HG03175 (cell line): ENCODE measurements at regions not wholly inside any gene's neighbourhood (a gene's known extent, or its start where the extent isn't known, plus 50 kb on each side); places are given as distances from the start of the nearest gene placed in this dataset.

Experiments used
- ATAC-seq: cut with Tn5 transposase; IDR thresholded peaks from one replicate; pipeline ENCODE4 v1.9.1; 2021; ENCODE audit warnings: mild to moderate bottlenecking, moderate library complexity; ENCODE audit not compliant: unreplicated experiment

GRCh38 chr4:13316354-13316753 lies 167.8 kb downstream of the RAB28 start:
- no peak for ATAC-seq

- no peak for ATAC-seq
These were observed 170.3 kb downstream of the RAB28 start for GRCh38 chr4:13313856-13314255.

- ATAC-seq = no peak
These were observed 171.9 kb downstream of the RAB28 start for GRCh38 chr4:13312264-13312663.

- ATAC-seq = no peak
These were observed 174.4 kb downstream of the RAB28 start for GRCh38 chr4:13309751-13310150.

- no peak for ATAC-seq
These were observed 177.8 kb downstream of the RAB28 start for GRCh38 chr4:13306356-13306755.

GRCh38 chr4:13302876-13303275 lies 181.3 kb downstream of the RAB28 start:
- no peak for ATAC-seq

GRCh38 chr4:13299343-13299742 lies 184.8 kb downstream of the RAB28 start:
- ATAC-seq = no peak

GRCh38 chr4:13298655-13299054 lies 185.5 kb downstream of the RAB28 start:
- no peak for ATAC-seq

GRCh38 chr4:13296986-13297385 lies 187.2 kb downstream of the RAB28 start:
- ATAC-seq = no peak

GRCh38 chr4:13294961-13295605 lies 189.1 kb downstream of the RAB28 start:
- no peak for ATAC-seq

- no peak for ATAC-seq
These were observed 191.8 kb downstream of the RAB28 start for GRCh38 chr4:13292372-13292771.

GRCh38 chr4:13289391-13289790 lies 194.7 kb downstream of the RAB28 start:
- no peak for ATAC-seq

- ATAC-seq = no peak
These were observed 198.8 kb downstream of the RAB28 start for GRCh38 chr4:13285336-13285735.

GRCh38 chr4:13284932-13285331 lies 199.2 kb downstream of the RAB28 start:
- no peak for ATAC-seq

- ATAC-seq = no peak
These were observed 207.8 kb downstream of the RAB28 start for GRCh38 chr4:13276357-13276756.

- no peak for ATAC-seq
These were observed 215.4 kb downstream of the RAB28 start for GRCh38 chr4:13268703-13269102.

- no peak for ATAC-seq
These were observed 216.0 kb downstream of the RAB28 start for GRCh38 chr4:13268165-13268564.

- ATAC-seq = no peak
These were observed 217.0 kb downstream of the RAB28 start for GRCh38 chr4:13267091-13267490.

GRCh38 chr4:13266687-13267086 lies 217.5 kb downstream of the RAB28 start:
- ATAC-seq = no peak

GRCh38 chr4:13263967-13264525 lies 220.1 kb downstream of the RAB28 start:
- ATAC-seq = no peak

- ATAC-seq = no peak
These were observed 221.3 kb downstream of the RAB28 start for GRCh38 chr4:13262816-13263215.

GRCh38 chr4:13261486-13262257 lies 222.5 kb downstream of the RAB28 start:
- ATAC-seq = no peak
